HG03139 (cell line): ENCODE measurements at regions not wholly inside any gene's neighbourhood (a gene's known extent, or its start where the extent isn't known, plus 50 kb on each side); places are given as distances from the start of the nearest gene placed in this dataset.
"Not testable (repeated sequence)": the region's sequence is repeated elsewhere in the genome, so short reads cannot be mapped to it uniquely, and the experiment has no call there.

Source experiments
- ATAC-seq: cut with Tn5 transposase; IDR thresholded peaks from one replicate; pipeline ENCODE4 v1.9.1; 2021; ENCODE audit not compliant: unreplicated experiment

DNA sequence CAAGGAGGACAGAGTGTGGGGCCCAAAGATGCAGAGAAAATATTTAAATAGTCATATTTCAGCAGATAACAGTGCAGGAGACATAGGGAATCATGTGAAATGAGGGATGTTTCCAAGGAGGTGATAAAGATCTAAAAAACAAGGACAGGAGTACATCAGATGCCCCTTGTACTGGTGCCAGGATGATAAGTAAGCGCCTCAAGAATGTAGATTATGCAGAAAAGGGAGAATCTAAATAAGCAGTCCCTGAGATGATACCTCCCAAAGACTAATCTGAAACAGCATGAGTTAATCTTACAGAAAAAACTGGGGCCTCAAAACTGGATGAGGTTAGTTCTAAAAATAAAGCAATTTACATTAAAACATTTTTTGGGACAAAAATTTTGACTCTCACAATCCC is 136.1 kb upstream of the WDFY3 start:
- ATAC-seq: no peak

DNA sequence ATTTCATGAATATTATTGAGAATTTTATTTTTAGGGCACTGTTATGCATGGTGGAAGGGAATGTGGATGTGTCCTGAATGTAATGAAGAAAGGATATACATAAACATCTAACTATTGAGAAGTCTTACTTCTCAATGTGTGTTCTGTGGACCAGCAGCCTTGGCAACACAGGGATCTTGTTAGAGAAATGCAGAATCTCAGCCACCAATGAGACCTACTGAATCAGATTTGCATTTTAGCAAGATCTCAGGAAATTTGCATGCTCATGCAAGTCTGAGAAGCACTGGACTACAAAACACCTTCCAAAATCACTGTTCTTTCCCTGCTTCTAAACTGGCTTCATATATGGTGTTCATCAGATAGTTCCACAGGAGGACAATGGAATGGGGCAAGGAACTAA is 139.7 kb upstream of the WDFY3 start:
- ATAC-seq: no peak

DNA sequence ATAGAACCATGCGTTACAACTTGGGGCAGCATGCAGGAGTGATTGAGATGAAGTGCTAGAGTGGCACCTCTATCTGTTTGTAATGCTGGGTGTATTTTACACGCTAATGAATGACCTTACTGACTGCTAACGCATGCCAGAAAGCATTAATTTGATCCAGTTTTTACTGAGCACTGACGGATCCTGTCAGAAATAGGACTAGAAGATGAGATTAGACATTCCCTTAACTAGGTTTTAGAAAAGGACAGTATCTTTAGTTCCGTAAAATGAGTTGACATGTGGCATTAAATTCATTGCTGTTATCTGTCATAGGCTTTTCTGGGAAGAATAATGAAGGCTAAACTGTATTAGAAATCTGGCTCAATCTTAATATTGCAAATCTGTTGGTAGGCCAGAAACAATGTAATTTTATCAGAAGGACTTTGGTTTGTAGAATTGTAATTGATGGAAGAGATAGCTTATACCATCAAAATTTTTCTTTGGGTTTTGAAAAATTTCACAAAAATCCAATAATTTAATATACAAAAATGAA is 140.4 kb upstream of the WDFY3 start:
- no peak for ATAC-seq

DNA sequence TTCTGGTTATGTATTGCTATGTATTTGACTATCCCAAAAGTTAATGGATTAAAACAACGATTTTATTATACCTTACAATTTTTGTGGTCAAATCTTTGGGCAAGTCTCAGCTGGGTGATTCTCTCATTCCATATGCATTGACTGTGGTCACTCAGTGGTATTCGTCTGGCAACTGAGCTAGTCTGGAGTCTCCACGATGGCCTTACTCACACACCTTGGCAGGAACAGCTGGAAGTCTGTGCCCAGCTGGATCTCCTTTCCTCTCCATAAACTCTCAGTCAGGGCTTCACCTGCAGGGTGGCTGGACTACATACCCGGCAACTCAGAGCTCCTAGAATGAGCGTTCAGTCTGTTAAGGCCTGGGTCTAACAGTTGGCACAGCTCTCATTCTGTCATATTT is 141.1 kb upstream of the WDFY3 start:
- no peak for ATAC-seq

DNA sequence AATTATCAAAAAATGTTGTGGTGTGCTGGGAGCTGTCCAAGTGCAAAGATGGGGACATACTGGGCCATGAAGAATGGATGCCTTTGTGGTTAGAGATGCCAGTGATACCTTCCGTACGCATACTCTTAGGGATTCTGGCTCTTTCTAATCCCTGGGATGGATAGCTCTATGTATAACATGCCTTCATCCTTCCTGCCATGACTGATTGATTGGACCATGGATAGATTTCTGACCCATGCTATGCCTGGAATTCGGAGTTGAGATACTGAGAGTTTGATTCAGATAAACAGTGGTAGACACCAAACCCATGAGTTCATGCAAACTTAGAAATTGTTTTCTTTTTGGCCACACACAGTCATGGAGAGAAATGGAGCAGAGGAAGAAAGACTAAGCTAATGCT is 147.2 kb upstream of the WDFY3 start:
- no peak for ATAC-seq

DNA sequence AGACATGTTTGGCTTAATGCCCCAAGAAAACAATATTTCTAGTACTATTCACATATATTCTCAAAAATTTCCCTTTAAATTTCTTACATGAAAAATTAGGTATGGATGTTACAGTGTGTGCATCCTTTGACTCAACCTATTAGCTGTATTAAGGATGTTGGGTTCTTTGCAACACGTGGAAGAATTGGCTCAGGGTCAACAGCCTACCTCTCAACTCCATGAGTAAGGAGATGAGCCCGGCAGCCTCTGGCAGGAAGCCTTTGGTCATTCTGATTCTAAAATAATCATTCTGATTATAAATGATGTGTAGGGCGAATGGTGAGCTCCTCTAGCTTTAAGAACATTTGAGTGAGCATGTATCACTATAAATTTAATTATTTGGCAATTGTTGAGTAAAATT is 148.0 kb upstream of the WDFY3 start:
- no peak for ATAC-seq

DNA sequence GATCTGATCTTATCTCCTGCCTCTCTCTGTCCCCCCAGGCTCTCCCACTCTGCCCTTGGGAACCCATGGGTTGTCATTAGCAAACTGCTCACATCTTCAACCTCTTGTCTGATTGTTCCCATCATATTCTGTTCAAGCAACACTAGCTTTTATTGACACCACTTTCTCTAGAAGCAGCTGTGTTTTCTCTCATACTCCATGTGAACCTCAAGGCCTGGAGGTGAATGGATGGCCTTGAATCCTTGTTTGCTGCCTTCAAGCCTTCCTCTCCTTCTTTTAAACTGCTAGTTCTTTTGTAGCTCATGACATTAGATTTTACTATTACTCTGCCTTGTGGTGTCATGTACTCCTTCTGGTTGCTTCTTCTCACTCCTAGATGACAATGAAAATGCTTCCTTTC is 149.5 kb upstream of the WDFY3 start:
- ATAC-seq: no peak

DNA sequence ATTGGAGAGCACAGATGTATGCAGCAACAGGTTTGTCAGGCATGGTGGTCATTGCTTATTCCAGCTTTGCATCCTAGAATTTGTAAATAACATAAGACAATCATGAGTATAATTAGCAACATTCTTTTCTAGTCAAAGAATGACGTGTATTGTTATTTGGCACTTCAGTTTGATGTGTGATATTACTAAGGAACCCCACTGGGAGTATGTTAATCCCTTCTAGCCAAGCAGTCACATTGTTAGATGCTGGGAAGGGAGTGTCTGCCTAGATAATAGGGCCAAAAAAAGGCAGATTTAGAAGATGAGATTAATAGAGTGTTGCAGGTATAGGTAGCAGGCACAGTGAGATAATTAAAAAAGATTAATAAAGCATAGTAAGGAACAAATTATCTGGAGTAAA is 159.2 kb upstream of the WDFY3 start:
- ATAC-seq: no peak

DNA sequence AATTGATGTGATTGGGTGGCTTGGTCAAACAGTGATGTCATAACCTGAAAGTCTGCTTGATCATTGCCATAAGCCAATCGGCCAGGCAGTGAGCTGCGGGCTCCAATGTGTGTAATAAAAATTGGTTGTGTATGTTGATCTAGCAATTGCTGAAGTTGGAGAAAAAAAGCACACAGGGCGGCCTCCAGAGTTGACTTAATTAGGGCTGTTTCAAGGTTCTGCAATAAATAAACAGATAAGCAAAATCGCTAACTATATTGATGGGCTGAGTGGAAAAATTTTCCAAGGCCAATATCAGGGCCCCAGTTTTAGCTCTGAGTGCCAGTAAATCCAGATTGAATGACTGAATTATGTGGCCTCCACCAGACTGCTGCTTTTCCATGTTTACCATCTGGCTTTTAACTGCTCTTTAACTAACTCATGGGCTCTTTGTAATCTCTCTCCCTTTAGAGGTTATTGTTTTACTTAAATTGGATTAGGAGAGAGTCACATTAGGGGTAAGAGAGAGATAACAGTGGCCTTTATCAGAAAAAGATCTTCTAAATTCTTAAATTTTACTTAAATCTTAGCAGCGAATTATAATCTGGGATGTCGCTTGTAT is 160.6 kb upstream of the WDFY3 start:
- no peak for ATAC-seq

DNA sequence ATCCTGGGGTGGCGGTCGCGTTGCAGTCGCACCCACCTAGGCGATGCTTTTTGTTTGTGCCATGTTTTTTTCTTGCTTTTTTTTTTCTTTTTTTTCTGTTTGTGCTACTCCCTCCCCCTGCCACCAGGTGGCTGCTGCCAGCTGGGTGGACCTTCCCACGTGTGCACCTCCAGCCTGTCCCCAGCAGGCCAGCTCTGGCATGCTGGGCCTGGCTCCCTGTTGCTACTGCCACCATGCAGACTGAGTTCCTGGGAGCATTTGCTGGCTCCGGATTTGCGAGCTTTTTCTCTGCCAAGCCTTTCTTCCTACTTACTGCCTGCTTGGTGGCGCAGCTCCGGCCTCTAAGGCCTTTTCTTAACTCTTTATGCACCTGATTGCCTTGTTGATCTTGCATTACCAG is 161.2 kb upstream of the WDFY3 start:
- ATAC-seq: peak; percentile 99

DNA sequence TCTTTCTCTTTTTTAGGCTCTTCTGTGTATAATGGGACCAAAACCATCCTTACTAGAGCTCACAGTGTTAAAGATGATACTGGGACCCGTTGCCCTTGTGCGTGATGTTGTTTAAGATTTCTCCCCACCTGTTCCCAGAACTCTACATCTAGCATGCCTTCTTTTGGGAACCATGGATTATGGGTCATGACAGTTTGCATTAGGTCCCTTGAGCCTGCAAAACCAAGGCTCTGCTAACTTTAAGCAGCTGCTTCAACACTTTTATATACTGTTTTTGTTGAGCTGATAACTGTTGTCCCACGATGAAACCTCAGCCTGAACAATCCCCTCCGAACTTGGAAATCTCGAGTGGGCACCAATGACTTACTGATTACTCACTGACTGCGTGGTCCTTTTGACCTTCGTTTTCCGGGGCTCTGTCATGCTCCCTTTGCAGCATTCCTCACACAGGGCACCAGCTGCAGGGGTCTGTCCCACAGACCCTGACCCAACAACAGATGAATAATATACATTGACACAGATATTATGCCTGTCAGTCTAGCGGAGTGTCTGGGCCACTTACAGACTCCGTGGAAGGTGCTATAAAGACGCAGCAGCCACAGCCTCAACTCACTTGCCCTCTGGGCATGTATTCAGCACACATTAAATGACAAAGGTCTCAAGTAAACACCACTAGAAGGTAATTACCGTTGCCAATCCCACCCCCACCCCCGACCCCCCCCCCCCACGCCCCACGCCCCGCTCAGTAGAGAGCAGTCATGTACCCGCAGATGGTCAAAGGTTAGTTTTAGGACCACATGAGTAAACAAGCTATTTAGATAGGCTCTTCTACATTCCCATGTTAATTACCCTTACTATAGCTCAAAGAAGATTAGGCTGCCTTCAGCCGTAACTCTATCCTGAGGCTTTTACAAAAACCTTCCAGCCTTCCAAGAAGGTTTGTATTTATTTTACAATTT is 162.0 kb upstream of the WDFY3 start:
- ATAC-seq: no peak

DNA sequence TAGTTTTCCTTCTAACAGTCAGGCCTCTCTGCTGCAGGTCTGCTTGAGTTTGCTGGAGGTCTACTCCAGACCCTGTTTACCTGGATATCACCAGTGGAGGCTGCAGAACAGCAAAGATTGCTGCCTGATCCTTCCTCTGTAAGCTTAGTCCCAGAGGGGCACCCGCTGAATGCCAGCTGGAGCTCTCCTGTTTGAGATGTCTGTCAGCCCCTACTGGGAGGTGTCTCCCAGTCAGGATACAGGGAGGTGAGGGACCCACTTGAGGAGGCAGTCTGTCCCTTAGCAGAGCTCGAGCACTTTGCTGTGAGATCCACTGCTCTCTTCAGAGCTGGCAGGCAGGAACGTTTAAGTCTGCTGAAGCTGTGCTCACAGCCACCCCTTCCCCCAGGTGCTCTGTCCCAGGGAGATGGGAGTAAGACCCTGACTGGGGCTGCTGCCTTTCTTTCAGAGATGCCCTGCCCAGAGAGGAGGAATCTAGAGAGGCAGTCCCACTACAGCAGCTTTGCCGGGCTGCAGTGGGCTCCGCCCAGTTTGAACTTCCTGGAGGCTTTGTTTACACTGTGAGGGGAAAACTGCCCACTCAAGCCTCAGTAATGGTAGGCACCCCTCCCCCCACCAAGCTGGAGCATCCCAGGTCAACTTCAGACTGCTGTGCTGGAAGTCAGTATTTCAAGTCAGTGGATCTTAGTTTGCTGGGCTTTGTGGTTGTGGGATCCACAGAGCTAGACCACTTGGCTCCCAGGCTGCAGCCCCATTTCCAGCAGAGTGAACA is 163.1 kb upstream of the WDFY3 start:
- ATAC-seq: not testable (repeated sequence)

DNA sequence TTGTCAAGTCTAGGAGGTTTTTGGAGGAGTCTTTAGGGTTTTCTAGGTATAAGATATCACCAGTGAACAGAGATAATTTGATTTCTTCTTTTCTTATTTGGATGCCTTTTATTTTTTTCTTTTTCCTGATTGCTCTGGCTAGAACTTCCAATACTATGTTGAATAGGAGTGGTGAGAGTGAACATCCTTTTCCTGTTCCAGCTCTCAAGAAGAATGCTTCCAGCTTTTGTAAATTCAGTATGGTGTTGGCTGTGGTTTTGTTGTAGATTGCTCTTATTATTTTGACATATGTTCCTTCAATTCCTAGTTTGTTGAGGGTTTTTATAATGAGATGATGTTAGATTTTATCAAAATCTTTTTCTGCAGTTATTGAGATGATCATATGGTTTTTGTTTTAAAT is 165.6 kb upstream of the WDFY3 start:
- ATAC-seq: no peak

DNA sequence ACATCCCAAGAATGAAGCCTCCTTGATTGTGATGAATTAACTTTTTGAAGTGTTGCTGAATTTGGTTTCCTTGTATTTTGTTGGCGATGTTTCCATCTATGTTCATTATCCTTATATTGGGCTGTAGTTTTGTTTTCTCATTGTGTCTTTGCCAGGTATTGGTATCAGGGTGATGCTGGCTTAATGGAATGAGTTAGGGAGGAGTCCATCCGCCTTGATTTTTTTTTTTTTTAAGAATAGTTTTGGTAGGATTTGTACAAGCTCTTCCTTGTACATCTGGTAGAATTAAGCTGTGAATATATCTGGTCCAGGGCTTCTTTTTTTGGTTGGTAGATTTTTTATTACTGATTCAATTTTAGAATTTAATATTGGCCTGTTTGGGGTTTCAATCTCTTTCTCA is 166.1 kb upstream of the WDFY3 start:
- no peak for ATAC-seq

DNA sequence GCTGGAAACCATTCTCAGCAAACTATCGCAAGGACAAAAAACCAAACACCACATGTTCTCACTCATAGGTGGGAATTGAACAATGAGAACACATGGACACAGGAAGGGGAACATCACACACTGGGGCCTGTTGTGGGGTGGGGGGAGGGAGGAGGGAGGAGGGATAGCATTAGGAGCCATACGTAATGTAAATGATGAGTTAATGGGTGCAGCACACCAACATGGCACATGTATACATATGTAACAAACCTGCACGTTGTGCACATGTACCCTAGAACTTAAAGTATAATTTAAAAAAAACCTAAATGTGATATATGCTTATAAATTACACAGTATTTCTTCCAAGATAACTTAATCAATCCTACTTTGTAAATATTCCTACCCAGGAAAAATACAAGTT is 173.3 kb upstream of the WDFY3 start:
- not testable (repeated sequence) for ATAC-seq

DNA sequence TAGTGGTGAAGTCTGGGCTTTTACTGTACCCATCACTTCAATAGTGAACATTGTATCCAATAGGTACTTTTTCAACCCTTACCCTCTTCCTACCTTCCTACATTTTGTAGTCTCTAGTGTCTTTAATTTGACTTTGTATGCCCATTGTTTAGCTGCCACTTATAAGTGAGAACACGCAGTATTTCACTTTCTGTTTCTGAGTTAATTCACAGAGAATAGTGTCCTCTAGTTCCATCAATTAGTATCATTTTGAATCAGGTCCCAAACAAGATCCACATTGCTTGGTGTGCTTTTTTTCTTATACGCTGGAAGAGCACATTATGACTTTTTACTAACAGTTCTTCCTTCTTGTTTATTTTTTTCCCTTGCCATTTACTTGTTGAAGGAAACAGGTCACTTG is 176.0 kb upstream of the WDFY3 start:
- ATAC-seq: no peak

DNA sequence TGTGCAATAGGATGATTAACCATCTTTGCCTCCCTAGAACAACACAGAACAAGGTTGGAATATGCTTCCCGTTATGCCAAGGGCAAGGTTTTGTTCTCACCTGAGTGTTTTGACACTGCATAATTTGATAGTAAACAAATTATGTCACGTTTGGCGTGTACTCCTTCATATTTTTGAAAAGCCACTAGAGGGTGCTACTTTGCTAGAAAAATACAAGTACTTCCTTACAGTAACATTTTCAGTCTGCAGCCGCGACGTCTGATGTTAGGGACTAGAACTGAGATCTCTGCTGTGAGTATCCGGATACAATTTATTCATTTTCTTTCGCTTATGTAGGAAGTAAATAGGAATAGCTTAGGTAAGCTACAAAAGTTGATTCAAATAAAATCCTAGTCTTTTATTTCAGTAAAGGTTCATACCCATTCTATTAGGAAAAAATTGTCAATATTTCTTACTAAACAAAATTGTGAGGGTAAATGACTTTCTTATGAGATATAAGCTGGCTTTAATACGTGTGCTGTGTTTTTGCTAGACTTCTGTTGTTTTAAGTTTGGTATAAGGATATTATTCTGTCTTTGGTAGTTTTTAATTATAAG is 181.1 kb upstream of the WDFY3 start:
- no peak for ATAC-seq

DNA sequence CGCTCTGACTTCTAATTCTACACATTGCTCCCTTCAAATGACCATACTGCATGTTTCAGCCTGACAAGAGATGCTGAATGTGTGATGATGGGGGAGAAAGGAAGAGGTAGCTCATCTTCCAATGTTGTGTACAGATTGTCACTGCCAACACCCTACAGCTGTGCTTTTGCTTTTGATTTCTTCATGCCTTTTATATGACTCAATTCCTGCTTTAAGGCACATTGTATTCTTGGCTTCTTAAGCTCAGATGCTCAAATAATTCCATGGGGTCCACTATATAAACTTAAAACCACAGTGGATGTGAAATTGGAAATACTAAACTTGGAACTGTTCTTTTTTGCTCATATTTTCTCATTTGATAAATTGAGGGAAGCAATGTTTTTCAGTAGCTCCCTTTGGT is 183.2 kb upstream of the WDFY3 start:
- no peak for ATAC-seq

DNA sequence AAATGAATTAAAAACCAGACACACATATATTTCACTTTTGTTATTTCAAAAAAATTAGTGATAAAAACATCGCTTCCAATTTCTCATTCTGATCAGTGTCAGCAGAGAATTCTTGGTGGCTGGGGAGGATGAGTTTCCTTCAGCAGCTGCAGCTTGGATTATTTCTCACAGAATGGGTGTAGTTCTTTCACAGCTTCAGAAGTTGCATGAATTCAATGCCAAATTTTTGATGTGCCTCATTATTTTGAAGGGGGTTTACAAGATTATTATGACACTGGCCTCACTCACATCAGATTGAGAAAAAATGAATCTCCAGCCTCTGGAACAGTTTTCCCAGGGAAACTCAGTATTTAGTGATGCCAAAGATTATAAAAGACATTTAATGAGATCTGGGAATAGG is 184.9 kb upstream of the WDFY3 start:
- no peak for ATAC-seq

DNA sequence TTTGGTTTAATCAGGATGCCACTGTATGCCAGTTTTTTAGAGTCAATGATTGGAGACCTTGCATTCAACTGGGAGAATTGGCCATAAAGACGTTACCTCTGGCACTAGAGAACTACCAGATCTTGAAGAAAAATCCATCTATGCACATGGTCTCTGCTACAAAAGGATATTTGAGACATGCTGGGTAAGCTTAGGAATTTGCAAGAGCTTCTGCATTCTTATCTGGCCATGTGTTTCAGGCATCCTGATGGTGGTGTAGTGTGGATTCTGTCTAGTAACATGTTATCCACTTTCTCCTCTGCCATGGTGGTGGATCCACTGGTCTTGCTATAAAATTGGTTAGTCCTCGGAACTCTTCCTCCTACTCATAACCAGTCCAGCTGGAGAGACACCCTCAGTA is 185.3 kb upstream of the WDFY3 start:
- no peak for ATAC-seq

DNA sequence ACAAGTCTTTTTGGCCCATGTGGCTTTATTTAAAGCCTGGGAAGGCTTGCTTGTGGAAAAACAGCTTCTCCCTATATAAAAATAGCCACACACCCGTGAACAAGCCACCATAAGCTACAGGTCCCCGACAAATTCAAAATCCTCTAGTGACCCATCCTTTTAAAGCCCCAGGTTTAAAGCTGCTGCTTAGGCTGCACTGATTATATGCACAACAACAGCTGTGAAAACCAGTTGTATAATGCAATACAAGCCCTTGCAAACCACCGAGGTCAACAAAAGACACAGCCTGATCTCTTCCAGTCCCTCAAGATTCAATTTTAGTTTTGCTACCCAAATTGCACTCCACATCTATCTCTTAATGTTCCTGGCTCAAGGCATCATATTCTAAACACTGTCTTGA is 186.0 kb upstream of the WDFY3 start:
- ATAC-seq: no peak
